ENCODE measurements at regions not wholly inside any gene's neighbourhood (a gene's known extent, or its start where the extent isn't known, plus 50 kb on each side); places are given as distances from the start of the nearest gene placed in this dataset.

- Mint-ChIP-seq H3K36me3 (ENCODE audit: low read depth) (peaks cover 3% of the 10 kb centered on the region), H3K4me1 (no peaks in the 10 kb centered on the region), H3K4me3 (no peak overlapping the region), H3K9me3 (peaks cover 16% of the 10 kb centered on the region), H3K27me3 (ENCODE audit: insufficient read depth) (no peaks in the 10 kb centered on the region), H3K27ac (no peak overlapping the region)
- Histone ChIP-seq H3K36me3 (ENCODE audit: control insufficient read depth, insufficient read depth, low read length) (no peaks in the 10 kb centered on the region), H3K27ac (ENCODE audit: low read depth, low read length) (no peak overlapping the region), H3K4me3 (ENCODE audit: low read length) (no peak overlapping the region), H3K4me1 (ENCODE audit: control insufficient read depth, insufficient read depth, low read length) (no peaks in the 10 kb centered on the region), H3K9ac (ENCODE audit: extremely low read depth, low read length, poor library complexity, severe bottlenecking) (no peak overlapping the region), H3K9me3 (ENCODE audit: control insufficient read depth, low read length) (peaks cover 18% of the 10 kb centered on the region), H3K27me3 (ENCODE audit: control insufficient read depth, insufficient read depth, low read length, poor library complexity, severe bottlenecking) (no peaks in the 10 kb centered on the region)
- 97% methylated on average over 1 of the region's 1 CpG; no CpG with 5 or more reads in 1 of the 2 experiments for WGBS, 2 experiments (ENCODE audit: insufficient coverage in 1 of 2, insufficient read length in 1 of 2)
- no peak for TF ChIP-seq CTCF (conservative IDR thresholded peaks at IDR 0.05)
- DNase-seq = no peak
Observed at GRCh38 chr2:199144036-199144435, 313.7 kb downstream of the SATB2 start.

- Histone ChIP-seq H3K4me3 (ENCODE audit: low read length) (no peak overlapping the region), H3K4me1 (ENCODE audit: control insufficient read depth, insufficient read depth, low read length) (no peaks in the 10 kb centered on the region), H3K27ac (ENCODE audit: low read depth, low read length) (no peak overlapping the region), H3K9ac (ENCODE audit: extremely low read depth, low read length, poor library complexity, severe bottlenecking) (no peak overlapping the region), H3K27me3 (ENCODE audit: control insufficient read depth, insufficient read depth, low read length, poor library complexity, severe bottlenecking) (no peaks in the 10 kb centered on the region), H3K36me3 (ENCODE audit: control insufficient read depth, insufficient read depth, low read length) (no peaks in the 10 kb centered on the region), H3K9me3 (ENCODE audit: control insufficient read depth, low read length) (peaks cover 15% of the 10 kb centered on the region)
- H3K36me3 Mint-ChIP-seq (ENCODE audit: low read depth) = no peaks in the 10 kb centered on the region
- H3K27ac Mint-ChIP-seq = no peak overlapping the region
- DNase-seq = no peak
- H3K9me3 Mint-ChIP-seq = peaks cover 7% of the 10 kb centered on the region
- peaks cover 6% of the 10 kb centered on the region for H3K4me1 Mint-ChIP-seq
- peaks cover 3% of the 10 kb centered on the region for H3K27me3 Mint-ChIP-seq (ENCODE audit: insufficient read depth)
- TF ChIP-seq CTCF (conservative IDR thresholded peaks at IDR 0.05) = no peak
- no peak overlapping the region for H3K4me3 Mint-ChIP-seq
Observed at GRCh38 chr2:199136681-199137080, 321.1 kb downstream of the SATB2 start.

GRCh38 chr2:199136242-199136641 lies 321.5 kb downstream of the SATB2 start:
- no peak overlapping the region for H3K4me3 Mint-ChIP-seq
- no peak overlapping the region for H3K9ac ChIP-seq (ENCODE audit: extremely low read depth, low read length, poor library complexity, severe bottlenecking)
- peaks cover 9% of the 10 kb centered on the region for H3K4me1 Mint-ChIP-seq
- H3K4me3 ChIP-seq (ENCODE audit: low read length) = no peak overlapping the region
- no peak overlapping the region for H3K27ac ChIP-seq (ENCODE audit: low read depth, low read length)
- peaks cover 7% of the 10 kb centered on the region for H3K9me3 Mint-ChIP-seq
- peaks cover 10% of the 10 kb centered on the region for H3K9me3 ChIP-seq (ENCODE audit: control insufficient read depth, low read length)
- TF ChIP-seq CTCF (conservative IDR thresholded peaks at IDR 0.05) = no peak
- H3K27ac Mint-ChIP-seq = no peak overlapping the region
- WGBS, 2 experiments (ENCODE audit: insufficient coverage in 1 of 2, insufficient read length in 1 of 2) = 92 to 100% methylated on average over 2 to 4 of the region's 4 CpGs
- no peaks in the 10 kb centered on the region for H3K4me1 ChIP-seq (ENCODE audit: control insufficient read depth, insufficient read depth, low read length)
- no peaks in the 10 kb centered on the region for H3K36me3 Mint-ChIP-seq (ENCODE audit: low read depth)
- H3K36me3 ChIP-seq (ENCODE audit: control insufficient read depth, insufficient read depth, low read length) = no peaks in the 10 kb centered on the region
- no peaks in the 10 kb centered on the region for H3K27me3 ChIP-seq (ENCODE audit: control insufficient read depth, insufficient read depth, low read length, poor library complexity, severe bottlenecking)
- no peak for DNase-seq
- peaks cover 6% of the 10 kb centered on the region for H3K27me3 Mint-ChIP-seq (ENCODE audit: insufficient read depth)

Data from endodermal cell (in vitro differentiated cells).